DND-41 (cell line): ENCODE measurements at regions not wholly inside any gene's neighbourhood (a gene's known extent, or its start where the extent isn't known, plus 50 kb on each side); places are given as distances from the start of the nearest gene placed in this dataset.

Experiments
- ATAC-seq: fragments of 200-7000 bp; cut with Tn5 transposase; 3 replicates; pipeline ENCODE4 v1.9.1; 2021; ENCODE audit warnings: low read depth; ENCODE audit not compliant: insufficient read depth
- DNase-seq: peaks from one replicate; pipeline ENCODE4 v3.0.0-alpha.2; 2020
- H2AFZ ChIP-seq: 2 replicates; pipeline ENCODE4 v1.6.0; 2012; ENCODE audit warnings: low read depth, low read length
- H3K27ac ChIP-seq: 2 replicates; pipeline ENCODE4 v1.5.1; 2012; ENCODE audit warnings: low read length, inconsistent platforms
- H3K27me3 ChIP-seq: fragments of 200-600 bp; sonication (generic); 2 replicates; pipeline ENCODE4 v1.6.0; 2012; ENCODE audit warnings: low read length, mild to moderate bottlenecking, inconsistent platforms; ENCODE audit not compliant: insufficient read depth, poor library complexity
- H3K36me3 ChIP-seq: 2 replicates; pipeline ENCODE4 v1.5.1; 2012; ENCODE audit warnings: low read length, inconsistent platforms; ENCODE audit not compliant: insufficient read depth
- H3K4me1 ChIP-seq: 2 replicates; pipeline ENCODE4 v1.5.1; 2012; ENCODE audit warnings: mild to moderate bottlenecking, low read length; ENCODE audit not compliant: insufficient read depth
- H3K4me2 ChIP-seq: 2 replicates; pipeline ENCODE4 v1.6.0; 2012; ENCODE audit warnings: mild to moderate bottlenecking, moderate library complexity, low read length, inconsistent platforms; ENCODE audit not compliant: insufficient read depth
- H3K4me3 ChIP-seq, 2 experiments: fragments of 200-600 bp in 1 of 2; shearing (Covaris generic) in 1 of 2; 2 replicates each; pipeline ENCODE4 v1.5.1; 2012 to 2016; ENCODE audit warnings: inconsistent platforms in 2 of 2, low read length in 2 of 2, mild to moderate bottlenecking in 2 of 2, low read depth in 1 of 2, moderate library complexity in 1 of 2
- H3K79me2 ChIP-seq: 2 replicates; pipeline ENCODE4 v1.6.0; 2012; ENCODE audit warnings: low read length, inconsistent platforms; ENCODE audit not compliant: insufficient read depth
- H3K9ac ChIP-seq: 2 replicates; pipeline ENCODE4 v1.6.0; 2012; ENCODE audit warnings: low read depth, mild to moderate bottlenecking, inconsistent platforms, low read length, moderate library complexity
- H3K9me3 ChIP-seq: 2 replicates; pipeline ENCODE4 v1.5.1; 2012; ENCODE audit warnings: low read length, moderate library complexity, mild to moderate bottlenecking, inconsistent platforms; ENCODE audit not compliant: insufficient read depth, severe bottlenecking
- H4K20me1 ChIP-seq: 2 replicates; pipeline ENCODE4 v1.6.0; 2012; ENCODE audit warnings: low read length; ENCODE audit not compliant: insufficient read depth
- EZH2 ChIP-seq: IDR thresholded peaks from 3 replicates; pipeline ENCODE4 v1.6.1; 2012; ENCODE audit warnings: borderline replicate concordance, low read depth, mild to moderate bottlenecking, moderate library complexity, low read length, inconsistent platforms; ENCODE audit not compliant: severe bottlenecking
- TF ChIP-seq, protein P1 (sequence below): IDR thresholded peaks from 2 replicates; pipeline ENCODE4 v1.5.1; 2012; ENCODE audit warnings: borderline replicate concordance, low read length, moderate library complexity, mild to moderate bottlenecking; ENCODE audit not compliant: poor library complexity, severe bottlenecking; ENCODE audit errors: extremely low read depth

GRCh38 chr13:91269237-91269636 lies 78.2 kb upstream of the MIR17HG start:
- H3K27ac ChIP-seq: peak overlapping the region; percentile 92

DNA sequence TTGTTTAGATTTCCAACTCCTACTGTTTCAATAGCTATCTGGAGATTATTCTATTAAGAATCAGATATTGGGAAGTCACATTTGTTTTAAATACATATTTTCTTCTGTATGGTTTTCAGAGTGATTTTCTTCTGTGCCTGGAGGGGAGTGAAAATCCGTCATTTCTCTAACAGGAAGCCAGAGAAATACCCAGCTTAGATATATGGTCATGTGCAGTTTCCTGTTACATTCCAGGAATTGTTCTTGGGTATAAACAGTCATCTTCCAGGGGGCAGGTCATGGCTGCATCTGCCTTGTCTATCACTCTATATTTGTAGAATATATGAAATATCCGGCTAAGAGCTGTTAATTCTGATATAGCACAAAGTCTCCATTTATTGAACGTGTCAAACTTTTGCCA lies 77.5 kb upstream of the MIR17HG start:
- peak; percentile 62 for DNase-seq
- peak overlapping the region; percentile 41 for H3K9ac ChIP-seq
- peak overlapping the region; percentile 92 for H3K27ac ChIP-seq
- H3K4me3 ChIP-seq: peak overlapping the region in 1 of 2 experiments; percentile 19; a peak in 1 of 4 replicates
- peaks cover under 1% of the 10 kb centered on the region for H3K9me3 ChIP-seq
- no peaks in the 10 kb centered on the region for H3K36me3 ChIP-seq
- H2AFZ ChIP-seq: peak overlapping the region; percentile 63
- H3K4me1 ChIP-seq: peaks cover 39% of the 10 kb centered on the region
- H4K20me1 ChIP-seq: no peaks in the 10 kb centered on the region
- TF ChIP-seq EZH2: no peak
- TF ChIP-seq, protein P1, sequence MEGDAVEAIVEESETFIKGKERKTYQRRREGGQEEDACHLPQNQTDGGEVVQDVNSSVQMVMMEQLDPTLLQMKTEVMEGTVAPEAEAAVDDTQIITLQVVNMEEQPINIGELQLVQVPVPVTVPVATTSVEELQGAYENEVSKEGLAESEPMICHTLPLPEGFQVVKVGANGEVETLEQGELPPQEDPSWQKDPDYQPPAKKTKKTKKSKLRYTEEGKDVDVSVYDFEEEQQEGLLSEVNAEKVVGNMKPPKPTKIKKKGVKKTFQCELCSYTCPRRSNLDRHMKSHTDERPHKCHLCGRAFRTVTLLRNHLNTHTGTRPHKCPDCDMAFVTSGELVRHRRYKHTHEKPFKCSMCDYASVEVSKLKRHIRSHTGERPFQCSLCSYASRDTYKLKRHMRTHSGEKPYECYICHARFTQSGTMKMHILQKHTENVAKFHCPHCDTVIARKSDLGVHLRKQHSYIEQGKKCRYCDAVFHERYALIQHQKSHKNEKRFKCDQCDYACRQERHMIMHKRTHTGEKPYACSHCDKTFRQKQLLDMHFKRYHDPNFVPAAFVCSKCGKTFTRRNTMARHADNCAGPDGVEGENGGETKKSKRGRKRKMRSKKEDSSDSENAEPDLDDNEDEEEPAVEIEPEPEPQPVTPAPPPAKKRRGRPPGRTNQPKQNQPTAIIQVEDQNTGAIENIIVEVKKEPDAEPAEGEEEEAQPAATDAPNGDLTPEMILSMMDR: no peak
- peak; percentile 95 for ATAC-seq
- H3K79me2 ChIP-seq: no peaks in the 10 kb centered on the region
- no peaks in the 10 kb centered on the region for H3K27me3 ChIP-seq
- peak overlapping the region; percentile 55 for H3K4me2 ChIP-seq

More at GRCh38 chr13:91269237-91269636, 78.2 kb upstream of the MIR17HG start:
- Histone ChIP-seq H3K9ac (peak overlapping the region; percentile 41), H3K4me2 (peak overlapping the region; percentile 55), H4K20me1 (no peaks in the 10 kb centered on the region), H2AFZ (peak overlapping the region; percentile 63; the same call in 1 of the 2 replicates), H3K79me2 (no peaks in the 10 kb centered on the region), H3K4me3 (no peak overlapping the region), H3K9me3 (peaks cover 7% of the 10 kb centered on the region), H3K36me3 (no peaks in the 10 kb centered on the region), H3K4me1 (peaks cover 39% of the 10 kb centered on the region), H3K27me3 (no peaks in the 10 kb centered on the region)
- no peak for ATAC-seq
- DNase-seq: no peak
- TF ChIP-seq, protein P1: no peak
- TF ChIP-seq EZH2: no peak

- no peaks in the 10 kb centered on the region for H3K27me3 ChIP-seq
- no peak overlapping the region for H3K4me2 ChIP-seq
- H3K79me2 ChIP-seq: no peaks in the 10 kb centered on the region
- TF ChIP-seq, protein P1: no peak
- TF ChIP-seq EZH2: no peak
- H3K36me3 ChIP-seq: no peaks in the 10 kb centered on the region
- H4K20me1 ChIP-seq: no peaks in the 10 kb centered on the region
- H2AFZ ChIP-seq: no peak overlapping the region
- H3K9me3 ChIP-seq: no peaks in the 10 kb centered on the region
- ATAC-seq (no peak), DNase-seq (no peak)
- no peak overlapping the region for H3K4me3 ChIP-seq
- H3K27ac ChIP-seq: peak overlapping the region; percentile 1; the same call in 1 of the 2 replicates
- peaks cover 37% of the 10 kb centered on the region for H3K4me1 ChIP-seq
- no peak overlapping the region for H3K9ac ChIP-seq
Observed at GRCh38 chr13:91272235-91272777, 75.2 kb upstream of the MIR17HG start.
